Suprapubic skin (tissue), 4 donors: ENCODE measurements at regions not wholly inside any gene's neighbourhood (a gene's known extent, or its start where the extent isn't known, plus 50 kb on each side); places are given as distances from the start of the nearest gene placed in this dataset.

ENCODE experiments used
- EP300 ChIP-seq: sonication (generic); formaldehyde crosslinking; IDR thresholded peaks from one replicate; pipeline ENCODE4 v1.6.1; 2017; ENCODE audit warnings: antibody characterized with exemption
- POLR2A ChIP-seq, 2 donors: fragments of 450-650 bp; IDR thresholded peaks; one replicate each; pipeline ENCODE4 v1.6.1; 2017; ENCODE audit warnings: antibody characterized with exemption in 2 of 2, mild to moderate bottlenecking in 2 of 2, moderate library complexity in 2 of 2
- POLR2AphosphoS5 ChIP-seq, 3 donors: sonication (generic); formaldehyde crosslinking; IDR thresholded peaks; one replicate each; pipeline ENCODE4 v1.6.1; 2017; ENCODE audit warnings: antibody characterized with exemption in 3 of 3
- TF ChIP-seq, protein P1 (sequence below), 2 donors: fragments of 200-600 bp in 1 of 2; fragments of 450-650 bp in 1 of 2; sonication (generic) in 1 of 2; IDR thresholded peaks; one replicate each; pipeline ENCODE4 v1.5.1; 2016 to 2019; ENCODE audit warnings: antibody characterized with exemption in 2 of 2, mild to moderate bottlenecking in 1 of 2, moderate library complexity in 1 of 2

DNA sequence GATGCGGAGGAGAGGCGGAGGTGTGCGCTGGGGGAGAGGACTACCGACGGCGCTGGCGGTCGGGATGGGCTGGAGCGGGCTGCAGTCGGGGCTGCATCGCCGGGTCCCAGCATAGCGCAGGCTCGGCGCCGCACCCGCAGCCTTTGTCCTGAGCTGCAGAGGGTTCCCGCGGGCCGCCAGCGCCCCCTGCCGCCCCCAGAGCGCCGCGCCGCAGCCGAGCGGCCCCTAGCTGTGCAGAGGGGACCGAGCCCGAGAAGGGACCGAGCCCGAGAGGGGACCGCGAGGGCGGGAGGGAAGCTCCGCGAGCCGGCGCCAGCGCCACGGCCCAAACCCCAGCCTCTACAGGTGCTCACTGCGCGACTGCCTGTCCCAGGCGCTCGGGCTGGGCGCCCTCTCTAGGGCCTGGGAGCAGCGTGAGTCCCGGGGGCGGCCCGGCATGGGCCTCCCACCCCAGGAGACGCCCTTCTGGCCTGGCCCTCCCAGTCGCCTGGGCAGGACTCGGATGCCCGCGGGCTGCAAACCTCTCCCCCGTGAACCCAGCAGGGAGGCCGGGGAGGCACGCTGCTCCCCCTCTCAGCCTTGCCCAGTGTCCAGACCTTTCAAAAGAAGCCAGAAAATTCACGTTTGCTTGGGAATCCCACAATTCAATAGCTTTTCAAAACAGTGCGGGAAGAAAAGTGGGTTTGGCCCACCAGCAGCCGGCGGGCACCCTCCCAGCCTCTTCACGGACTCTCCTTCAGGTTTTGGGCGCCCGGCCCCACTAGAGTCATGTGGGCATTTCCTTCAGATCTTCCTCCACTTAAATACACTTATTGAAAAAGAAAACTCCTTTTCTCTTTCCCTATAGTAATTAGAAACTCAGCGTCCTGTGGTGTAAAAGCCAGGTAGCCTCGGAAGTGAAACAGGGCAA, 134.7 kb downstream of the TPRA1 start:
- TF ChIP-seq, protein P1, sequence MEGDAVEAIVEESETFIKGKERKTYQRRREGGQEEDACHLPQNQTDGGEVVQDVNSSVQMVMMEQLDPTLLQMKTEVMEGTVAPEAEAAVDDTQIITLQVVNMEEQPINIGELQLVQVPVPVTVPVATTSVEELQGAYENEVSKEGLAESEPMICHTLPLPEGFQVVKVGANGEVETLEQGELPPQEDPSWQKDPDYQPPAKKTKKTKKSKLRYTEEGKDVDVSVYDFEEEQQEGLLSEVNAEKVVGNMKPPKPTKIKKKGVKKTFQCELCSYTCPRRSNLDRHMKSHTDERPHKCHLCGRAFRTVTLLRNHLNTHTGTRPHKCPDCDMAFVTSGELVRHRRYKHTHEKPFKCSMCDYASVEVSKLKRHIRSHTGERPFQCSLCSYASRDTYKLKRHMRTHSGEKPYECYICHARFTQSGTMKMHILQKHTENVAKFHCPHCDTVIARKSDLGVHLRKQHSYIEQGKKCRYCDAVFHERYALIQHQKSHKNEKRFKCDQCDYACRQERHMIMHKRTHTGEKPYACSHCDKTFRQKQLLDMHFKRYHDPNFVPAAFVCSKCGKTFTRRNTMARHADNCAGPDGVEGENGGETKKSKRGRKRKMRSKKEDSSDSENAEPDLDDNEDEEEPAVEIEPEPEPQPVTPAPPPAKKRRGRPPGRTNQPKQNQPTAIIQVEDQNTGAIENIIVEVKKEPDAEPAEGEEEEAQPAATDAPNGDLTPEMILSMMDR (IDR thresholded peaks at IDR 0.05) = peak; percentile 56 to 98
- TF ChIP-seq POLR2A (IDR thresholded peaks at IDR 0.05) = no peak
- TF ChIP-seq POLR2AphosphoS5 (IDR thresholded peaks at IDR 0.05) = no peak
- no peak for TF ChIP-seq EP300
